A673 (cell line): ENCODE measurements at regions not wholly inside any gene's neighbourhood (a gene's known extent, or its start where the extent isn't known, plus 50 kb on each side); places are given as distances from the start of the nearest gene placed in this dataset.
A peak's percentile ranks its signal among the peaks of the same experiment; 100 is the strongest.

Experiments
- BruUV-seq: library from RNA; stranded (reverse); fragments of 400-500 nt; replicated peaks from 2 replicates; lab custom pipeline; 2021; lab: Mats Ljungman, UMichigan
- CTCF ChIA-PET: fragments of 300-600 bp; sonication (Branson Sonifier 250); formaldehyde crosslinking; loops from one replicate; lab custom pipeline; 2022; ENCODE audit warnings: antibody characterized with exemption; lab: Charles Lee
- POLR2A ChIA-PET: fragments of 300-600 bp; sonication (Branson Sonifier 250); formaldehyde crosslinking; loops from one replicate; lab custom pipeline; 2022; ENCODE audit warnings: antibody characterized with exemption; ENCODE audit not compliant: low non-redundant PET; lab: Charles Lee
- DNase-seq: peaks from one replicate; pipeline ENCODE4 v3.0.0-alpha.2; 2015; ENCODE audit warnings: low spot score
- H3K27ac ChIP-seq: fragments of 200-600 bp; sonication (generic); 2 replicates; pipeline ENCODE4 v1.5.1; 2016; ENCODE audit warnings: mixed run types, low read depth, mild to moderate bottlenecking, mixed read lengths, antibody characterized with exemption, low read length; ENCODE audit not compliant: poor library complexity, severe bottlenecking
- H3K27me3 ChIP-seq: fragments of 200-600 bp; sonication (generic); replicated peaks from 2 replicates; pipeline ENCODE4 v1.6.1; 2017; ENCODE audit warnings: mixed run types, low read depth, mild to moderate bottlenecking, mixed read lengths, antibody characterized with exemption, low read length; ENCODE audit not compliant: insufficient read depth, poor library complexity
- H3K36me3 ChIP-seq: fragments of 200-600 bp; sonication (generic); 2 replicates; pipeline ENCODE4 v1.6.1; 2016; ENCODE audit warnings: mixed run types, mild to moderate bottlenecking, mixed read lengths, antibody characterized with exemption, low read length; ENCODE audit not compliant: insufficient read depth, poor library complexity, severe bottlenecking
- H3K4me1 ChIP-seq: fragments of 200-600 bp; sonication (generic); 2 replicates; pipeline ENCODE4 v1.6.1; 2017; ENCODE audit warnings: mixed run types, mild to moderate bottlenecking, mixed read lengths, antibody characterized with exemption, low read length; ENCODE audit not compliant: insufficient read depth, poor library complexity, severe bottlenecking
- H3K4me3 ChIP-seq: fragments of 200-600 bp; sonication (generic); 2 replicates; pipeline ENCODE4 v1.5.1; 2016; ENCODE audit warnings: low read depth, mixed run types, mild to moderate bottlenecking, mixed read lengths, low read length; ENCODE audit not compliant: poor library complexity, severe bottlenecking
- H3K9me3 ChIP-seq: fragments of 200-600 bp; sonication (generic); 2 replicates; pipeline ENCODE4 v1.6.1; 2016; ENCODE audit warnings: mixed run types, low read depth, mild to moderate bottlenecking, mixed read lengths, antibody characterized with exemption, low read length; ENCODE audit not compliant: poor library complexity, severe bottlenecking
- CTCF ChIP-seq: fragments of 300-800, 200-600 bp; sonication (generic); conservative IDR thresholded peaks from 2 replicates; pipeline ENCODE4 v1.5.1; 2017; ENCODE audit warnings: low read depth, mild to moderate bottlenecking, antibody characterized with exemption, low read length, moderate library complexity, mixed read lengths
- EZH2 ChIP-seq: fragments of 200-600 bp; sonication (generic); IDR thresholded peaks from 2 replicates; pipeline ENCODE4 v1.6.1; 2017; ENCODE audit warnings: borderline replicate concordance, low read depth, mild to moderate bottlenecking, mixed read lengths, antibody characterized with exemption, low read length; ENCODE audit not compliant: poor library complexity, severe bottlenecking
- intact Hi-C: fragments of 100-400 bp; cut with micrococcal nuclease; formaldehyde crosslinking; loops from one replicate; pipeline ENCODE4 v1.10.0; 2022; ENCODE audit not compliant: unreplicated experiment

DNA sequence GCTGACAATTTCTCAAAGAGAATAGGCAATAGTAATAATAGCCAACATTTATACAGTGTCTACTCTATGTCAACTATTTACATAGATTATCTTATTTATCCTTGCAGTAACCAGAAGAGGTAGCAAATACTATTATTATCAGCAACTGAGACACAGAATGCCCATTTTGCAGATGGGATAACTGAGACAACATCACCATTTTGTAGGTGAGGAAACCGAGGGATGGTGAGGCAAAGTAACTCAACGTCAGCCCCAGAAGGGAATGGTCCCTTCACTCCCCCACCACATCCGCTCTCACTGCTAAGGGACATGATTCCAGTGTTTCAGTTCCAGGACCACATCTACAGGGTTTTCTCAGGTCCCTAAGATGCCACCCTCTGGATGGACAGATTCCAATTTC is 261.2 kb upstream of the NEBL start:
- Histone ChIP-seq H3K4me3 (no peak overlapping the region), H3K4me1 (no peaks in the 10 kb centered on the region), H3K9me3 (no peaks in the 10 kb centered on the region), H3K36me3 (no peaks in the 10 kb centered on the region), H3K27ac (no peak overlapping the region), H3K27me3 (no peaks in the 10 kb centered on the region)
- BruUV-seq = no TSS peak
- intact Hi-C loops = no loop called here
- DNase-seq = no peak
- CTCF ChIA-PET = no interaction called here
- POLR2A ChIA-PET = no interaction called here
- TF ChIP-seq CTCF (no peak), EZH2 (no peak)

GRCh38 chr10:21157664-21158063 is 260.6 kb upstream of the NEBL start:
- Histone ChIP-seq H3K36me3 (no peaks in the 10 kb centered on the region), H3K27me3 (no peaks in the 10 kb centered on the region), H3K27ac (no peak overlapping the region), H3K4me1 (no peaks in the 10 kb centered on the region), H3K9me3 (no peaks in the 10 kb centered on the region), H3K4me3 (no peak overlapping the region)
- ChIA-PET POLR2A (no interaction called here), CTCF (no interaction called here)
- TF ChIP-seq EZH2 = no peak
- TF ChIP-seq CTCF = no peak
- intact Hi-C loops = no loop called here
- no peak for DNase-seq
- BruUV-seq = no TSS peak

DNA sequence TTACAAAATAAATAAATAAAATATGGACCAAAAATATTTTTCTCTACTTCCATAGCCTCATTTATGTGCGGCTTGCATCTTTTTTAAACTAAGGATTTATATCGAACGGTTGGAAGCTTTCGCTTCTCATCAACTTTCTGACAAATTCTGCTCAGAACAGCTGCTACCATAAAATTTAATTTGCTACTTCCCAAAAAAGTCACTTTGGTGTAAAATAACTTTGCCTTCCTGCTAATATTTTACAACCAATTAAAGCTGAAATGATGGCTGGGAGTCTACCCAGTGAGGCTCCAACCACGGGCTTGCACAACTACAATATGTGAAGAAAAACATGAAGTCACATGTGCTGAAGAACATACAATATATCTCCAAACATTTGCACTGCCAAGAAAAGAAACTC is 253.1 kb upstream of the NEBL start:
- ChIA-PET POLR2A (no interaction called here), CTCF (no interaction called here)

More for the DNA sequence above, 253.1 kb upstream of the NEBL start:
- Histone ChIP-seq H3K27ac (no peak overlapping the region), H3K36me3 (no peaks in the 10 kb centered on the region), H3K9me3 (no peaks in the 10 kb centered on the region), H3K4me3 (no peak overlapping the region), H3K4me1 (no peaks in the 10 kb centered on the region), H3K27me3 (no peaks in the 10 kb centered on the region)
- intact Hi-C loops = no loop called here
- no TSS peak for BruUV-seq
- peak; percentile 12 for DNase-seq
- no peak for TF ChIP-seq EZH2
- TF ChIP-seq CTCF = no peak
